Transverse colon (tissue), 4 donors: ENCODE measurements at regions not wholly inside any gene's neighbourhood (a gene's known extent, or its start where the extent isn't known, plus 50 kb on each side); places are given as distances from the start of the nearest gene placed in this dataset.

Source experiments
- POLR2AphosphoS5 ChIP-seq, 3 donors: sonication (generic); formaldehyde crosslinking; IDR thresholded peaks; one replicate each; pipeline ENCODE4 v1.6.1; 2016; ENCODE audit warnings: antibody characterized with exemption in 3 of 3
- TF ChIP-seq, protein P1 (sequence below), 5 experiments: fragments of 200-600 bp in 3 of 5; fragments of 450-650 bp in 2 of 5; sonication (generic) in 3 of 5; IDR thresholded peaks; 1 replicate in 2 of 5; 2 replicates in 3 of 5; pipeline ENCODE4 v1.5.1; 2016 to 2017; ENCODE audit warnings: antibody characterized with exemption in 5 of 5, inconsistent platforms in 3 of 5, mild to moderate bottlenecking in 2 of 5, moderate library complexity in 1 of 5

DNA sequence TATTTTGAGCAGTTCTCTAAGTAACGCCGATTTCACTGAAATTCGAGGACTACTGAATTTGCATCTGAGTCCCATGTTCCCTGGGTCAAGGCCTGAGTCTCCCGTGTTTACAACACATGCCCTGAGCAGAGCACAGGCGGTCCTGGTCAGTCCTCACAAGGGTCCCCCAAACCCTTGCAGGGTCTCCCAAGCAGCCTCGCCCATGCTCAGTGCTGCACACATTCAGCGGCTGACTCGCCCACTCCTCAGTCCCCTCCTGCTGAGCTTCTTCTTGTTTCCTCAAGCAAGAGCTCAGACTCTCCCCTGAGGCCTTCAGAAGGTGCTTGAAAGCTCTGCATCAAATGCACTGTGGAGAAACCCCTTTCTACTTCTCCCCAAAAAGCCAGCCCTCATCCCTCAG is 114.6 kb downstream of the INHBB start:
- TF ChIP-seq, protein P1, sequence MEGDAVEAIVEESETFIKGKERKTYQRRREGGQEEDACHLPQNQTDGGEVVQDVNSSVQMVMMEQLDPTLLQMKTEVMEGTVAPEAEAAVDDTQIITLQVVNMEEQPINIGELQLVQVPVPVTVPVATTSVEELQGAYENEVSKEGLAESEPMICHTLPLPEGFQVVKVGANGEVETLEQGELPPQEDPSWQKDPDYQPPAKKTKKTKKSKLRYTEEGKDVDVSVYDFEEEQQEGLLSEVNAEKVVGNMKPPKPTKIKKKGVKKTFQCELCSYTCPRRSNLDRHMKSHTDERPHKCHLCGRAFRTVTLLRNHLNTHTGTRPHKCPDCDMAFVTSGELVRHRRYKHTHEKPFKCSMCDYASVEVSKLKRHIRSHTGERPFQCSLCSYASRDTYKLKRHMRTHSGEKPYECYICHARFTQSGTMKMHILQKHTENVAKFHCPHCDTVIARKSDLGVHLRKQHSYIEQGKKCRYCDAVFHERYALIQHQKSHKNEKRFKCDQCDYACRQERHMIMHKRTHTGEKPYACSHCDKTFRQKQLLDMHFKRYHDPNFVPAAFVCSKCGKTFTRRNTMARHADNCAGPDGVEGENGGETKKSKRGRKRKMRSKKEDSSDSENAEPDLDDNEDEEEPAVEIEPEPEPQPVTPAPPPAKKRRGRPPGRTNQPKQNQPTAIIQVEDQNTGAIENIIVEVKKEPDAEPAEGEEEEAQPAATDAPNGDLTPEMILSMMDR (IDR thresholded peaks at IDR 0.05) = no peak
- no peak for TF ChIP-seq POLR2AphosphoS5 (IDR thresholded peaks at IDR 0.05)
